ENCODE measurements at regions not wholly inside any gene's neighbourhood (a gene's known extent, or its start where the extent isn't known, plus 50 kb on each side); places are given as distances from the start of the nearest gene placed in this dataset.
"Not testable (repeated sequence)": the region's sequence is repeated elsewhere in the genome, so short reads cannot be mapped to it uniquely, and the experiment has no call there.

DNA sequence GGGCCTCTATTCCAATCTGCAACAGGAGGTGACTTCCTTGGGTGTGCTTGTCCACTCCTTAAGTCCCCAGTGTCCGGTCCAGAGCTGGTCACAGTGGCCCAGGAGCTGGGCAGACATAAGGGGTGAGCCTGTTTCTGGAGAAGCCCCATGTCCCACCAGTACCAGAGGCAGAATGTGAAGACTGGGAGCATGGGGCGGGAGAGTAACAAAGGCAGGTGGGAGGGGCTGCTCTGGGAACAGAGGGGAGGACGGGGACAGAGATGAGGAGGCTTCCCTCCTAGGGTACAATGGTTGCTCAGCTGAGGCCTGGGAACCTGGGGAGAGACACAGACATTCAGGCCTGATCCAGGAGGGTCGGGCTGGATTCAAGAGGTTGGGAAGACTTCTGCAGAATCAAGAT lies 323.3 kb upstream of the TNRC6C start:
- TF ChIP-seq, protein P1, sequence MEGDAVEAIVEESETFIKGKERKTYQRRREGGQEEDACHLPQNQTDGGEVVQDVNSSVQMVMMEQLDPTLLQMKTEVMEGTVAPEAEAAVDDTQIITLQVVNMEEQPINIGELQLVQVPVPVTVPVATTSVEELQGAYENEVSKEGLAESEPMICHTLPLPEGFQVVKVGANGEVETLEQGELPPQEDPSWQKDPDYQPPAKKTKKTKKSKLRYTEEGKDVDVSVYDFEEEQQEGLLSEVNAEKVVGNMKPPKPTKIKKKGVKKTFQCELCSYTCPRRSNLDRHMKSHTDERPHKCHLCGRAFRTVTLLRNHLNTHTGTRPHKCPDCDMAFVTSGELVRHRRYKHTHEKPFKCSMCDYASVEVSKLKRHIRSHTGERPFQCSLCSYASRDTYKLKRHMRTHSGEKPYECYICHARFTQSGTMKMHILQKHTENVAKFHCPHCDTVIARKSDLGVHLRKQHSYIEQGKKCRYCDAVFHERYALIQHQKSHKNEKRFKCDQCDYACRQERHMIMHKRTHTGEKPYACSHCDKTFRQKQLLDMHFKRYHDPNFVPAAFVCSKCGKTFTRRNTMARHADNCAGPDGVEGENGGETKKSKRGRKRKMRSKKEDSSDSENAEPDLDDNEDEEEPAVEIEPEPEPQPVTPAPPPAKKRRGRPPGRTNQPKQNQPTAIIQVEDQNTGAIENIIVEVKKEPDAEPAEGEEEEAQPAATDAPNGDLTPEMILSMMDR (IDR thresholded peaks at IDR 0.05; ENCODE audit: insufficient read depth, low read length, poor library complexity, severe bottlenecking): no peak
- Histone ChIP-seq H3K36me3 (ENCODE audit: control insufficient read depth, insufficient read depth, low read length) (no peaks in the 10 kb centered on the region), H3K27me3 (ENCODE audit: control insufficient read depth, insufficient read depth, low read length) (peaks cover 5% of the 10 kb centered on the region)

GRCh38 chr17:77635785-77636184 lies 322.7 kb upstream of the TNRC6C start:
- H3K4me3 ChIP-seq (ENCODE audit: low read depth, low read length); H3K27me3 ChIP-seq (ENCODE audit: control insufficient read depth, insufficient read depth, low read length); H3K36me3 ChIP-seq (ENCODE audit: control insufficient read depth, insufficient read depth, low read length); DNase-seq (ENCODE audit: low read depth): not testable (repeated sequence)

More for the DNA sequence above, 323.3 kb upstream of the TNRC6C start:
- no peak for DNase-seq (ENCODE audit: low read depth)
- no peak overlapping the region for H3K4me3 ChIP-seq (ENCODE audit: low read depth, low read length)

DNA sequence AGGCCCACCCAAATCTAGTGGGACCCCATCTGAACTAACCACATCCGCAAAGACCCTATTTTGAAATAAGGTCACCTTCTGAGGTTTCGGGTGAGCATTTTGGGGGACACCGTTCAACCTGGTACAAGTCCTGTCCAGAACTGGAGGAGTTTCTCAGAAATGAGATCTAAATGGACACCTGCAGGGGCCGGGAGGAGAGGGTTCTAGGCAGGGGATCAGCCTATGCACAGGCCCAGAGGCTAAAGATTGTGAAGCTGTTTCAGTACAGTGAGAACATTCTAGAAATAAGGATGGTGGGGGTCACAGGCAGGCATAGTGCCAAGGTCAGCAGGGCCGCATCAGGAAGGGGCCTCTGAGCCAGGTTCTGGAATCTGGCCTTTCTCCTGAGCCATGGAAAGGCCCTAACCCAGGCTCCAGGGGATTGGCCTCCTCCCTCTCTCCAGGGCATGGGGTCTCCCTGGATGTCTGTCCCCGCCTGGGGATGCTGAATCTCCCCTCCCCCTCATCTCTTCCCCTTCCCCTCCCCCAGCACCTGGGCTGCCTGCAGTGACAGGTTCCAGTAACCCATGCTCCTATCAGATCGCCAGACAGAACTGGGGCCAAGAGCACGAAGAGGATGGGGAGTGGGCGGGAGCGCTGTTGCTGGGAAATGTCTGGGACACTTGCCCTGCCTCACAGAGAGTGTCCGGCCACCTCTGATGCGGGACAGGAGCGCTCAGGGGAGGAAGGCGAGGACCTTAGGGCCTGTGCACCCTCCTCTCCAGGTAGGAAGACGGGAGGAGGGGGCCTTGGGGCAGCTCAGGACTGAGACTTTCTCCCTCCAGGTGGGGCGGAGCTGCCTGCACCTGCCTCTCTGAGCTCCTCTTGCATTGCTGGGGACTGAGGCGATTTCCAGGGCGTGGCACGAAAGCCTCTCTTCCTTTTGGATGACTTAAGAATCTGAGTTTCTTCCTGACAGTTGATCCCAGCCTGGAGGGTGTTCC lies 321.4 kb upstream of the TNRC6C start:
- Histone ChIP-seq H3K4me3 (ENCODE audit: low read depth, low read length) (no peak overlapping the region), H3K27me3 (ENCODE audit: control insufficient read depth, insufficient read depth, low read length) (peaks cover 11% of the 10 kb centered on the region), H3K36me3 (ENCODE audit: control insufficient read depth, insufficient read depth, low read length) (no peaks in the 10 kb centered on the region)
- TF ChIP-seq, protein P1 (IDR thresholded peaks at IDR 0.05; ENCODE audit: insufficient read depth, low read length, poor library complexity, severe bottlenecking): no peak
- no peak for DNase-seq (ENCODE audit: low read depth)

GRCh38 chr17:77637818-77638575 lies 320.5 kb upstream of the TNRC6C start:
- no peaks in the 10 kb centered on the region for H3K36me3 ChIP-seq (ENCODE audit: control insufficient read depth, insufficient read depth, low read length)
- TF ChIP-seq, protein P1 (IDR thresholded peaks at IDR 0.05; ENCODE audit: insufficient read depth, low read length, poor library complexity, severe bottlenecking): no peak
- no peak overlapping the region for H3K4me3 ChIP-seq (ENCODE audit: low read depth, low read length)
- DNase-seq (ENCODE audit: low read depth): no peak
- peaks cover 14% of the 10 kb centered on the region for H3K27me3 ChIP-seq (ENCODE audit: control insufficient read depth, insufficient read depth, low read length)

DNA sequence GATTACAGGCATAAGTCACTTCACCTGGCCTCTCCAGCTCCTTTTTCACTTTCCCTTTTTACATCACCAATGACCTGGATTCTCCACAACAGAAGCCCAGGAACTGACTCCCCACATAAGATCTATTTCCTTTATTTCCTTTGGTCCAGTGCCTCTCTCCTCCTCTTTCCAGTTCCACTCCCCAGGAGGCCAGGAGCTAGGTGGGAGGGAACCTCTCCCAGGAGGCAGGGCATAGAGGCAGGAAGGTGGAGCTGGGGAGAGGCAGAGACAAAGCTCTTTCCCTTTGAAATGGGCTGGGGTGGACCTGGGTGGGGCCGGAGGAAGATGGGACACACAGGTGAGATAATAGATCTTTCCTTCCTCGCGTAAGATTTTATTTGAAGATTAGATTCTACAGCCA lies 318.3 kb upstream of the TNRC6C start:
- H3K4me3 ChIP-seq (ENCODE audit: low read depth, low read length): no peak overlapping the region
- no peak for DNase-seq (ENCODE audit: low read depth)
- TF ChIP-seq, protein P1 (IDR thresholded peaks at IDR 0.05; ENCODE audit: insufficient read depth, low read length, poor library complexity, severe bottlenecking): no peak
- peaks cover 26% of the 10 kb centered on the region for H3K27me3 ChIP-seq (ENCODE audit: control insufficient read depth, insufficient read depth, low read length)
- H3K36me3 ChIP-seq (ENCODE audit: control insufficient read depth, insufficient read depth, low read length): no peaks in the 10 kb centered on the region

DNA sequence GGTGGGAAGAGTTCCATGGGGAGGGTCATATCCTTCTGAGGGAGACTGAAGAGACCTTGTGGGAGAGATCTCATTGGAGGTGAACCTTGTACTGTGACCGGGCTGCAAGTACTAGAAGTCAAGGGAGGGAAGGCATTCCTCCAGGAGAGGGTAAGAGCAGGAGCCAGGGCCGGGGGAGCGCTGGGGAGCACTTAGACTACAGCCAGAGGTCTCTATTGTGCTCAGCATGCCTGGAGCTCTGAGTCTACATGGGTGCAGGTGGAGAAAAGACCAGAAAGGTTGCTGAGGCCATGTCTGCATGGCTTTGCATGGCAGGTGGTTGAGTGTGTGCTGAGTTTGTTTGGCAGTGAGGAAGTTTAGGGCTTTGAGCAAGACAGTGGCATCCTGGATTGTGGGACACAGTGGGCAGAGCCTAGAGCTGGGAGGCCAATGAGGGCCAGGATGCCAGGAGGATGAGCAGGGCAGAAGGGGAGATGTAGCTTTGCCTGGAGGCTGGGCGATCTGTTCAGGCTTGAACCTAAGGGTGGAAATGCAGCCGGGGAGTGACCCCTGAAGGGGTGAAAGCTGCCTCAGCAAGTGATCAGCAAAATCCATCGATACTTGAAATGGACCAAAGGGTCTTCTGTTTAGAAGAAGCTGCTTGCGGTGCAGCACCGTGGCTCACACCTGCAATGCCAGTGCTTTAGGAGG lies 317.4 kb upstream of the TNRC6C start:
- DNase-seq (ENCODE audit: low read depth): no peak
- peaks cover 34% of the 10 kb centered on the region for H3K27me3 ChIP-seq (ENCODE audit: control insufficient read depth, insufficient read depth, low read length)
- no peak overlapping the region for H3K4me3 ChIP-seq (ENCODE audit: low read depth, low read length)
- H3K36me3 ChIP-seq (ENCODE audit: control insufficient read depth, insufficient read depth, low read length): no peaks in the 10 kb centered on the region
- TF ChIP-seq, protein P1 (IDR thresholded peaks at IDR 0.05; ENCODE audit: insufficient read depth, low read length, poor library complexity, severe bottlenecking): no peak
